ENCODE measurements at regions not wholly inside any gene's neighbourhood (a gene's known extent, or its start where the extent isn't known, plus 50 kb on each side); places are given as distances from the start of the nearest gene placed in this dataset.
A peak's percentile ranks its signal among the peaks of the same experiment; 100 is the strongest.

DNA sequence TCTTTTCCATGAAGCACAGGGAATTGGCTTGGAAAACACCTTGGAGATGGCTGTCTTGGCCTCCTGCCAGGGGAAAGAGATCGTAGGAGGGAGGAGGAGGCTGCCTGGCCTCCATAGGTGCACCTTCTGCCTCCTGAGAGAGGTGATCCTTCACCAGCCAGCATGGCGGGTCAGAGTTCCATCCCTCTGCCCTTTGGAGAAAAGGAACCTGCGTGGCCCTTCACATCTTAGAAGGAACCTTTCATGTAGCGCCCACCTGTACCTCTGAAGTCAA, 58.2 kb upstream of the DRD2 start:
- no peak overlapping the region for H3K4me3 ChIP-seq
- H3K4me1 ChIP-seq (ENCODE audit: insufficient read depth): no peaks in the 10 kb centered on the region
- intact Hi-C loops (cut with DNase I): loop anchor here in 3 of 4 donors (5.0 to 10.0 kb wide), 2 partner anchors 226 to 229 kb away; no protein-coding TSS in a partner anchor
- H3K27me3 ChIP-seq: no peaks in the 10 kb centered on the region
- TF ChIP-seq POLR2A (IDR thresholded peaks at IDR 0.05): no peak
- TF ChIP-seq, protein P1, sequence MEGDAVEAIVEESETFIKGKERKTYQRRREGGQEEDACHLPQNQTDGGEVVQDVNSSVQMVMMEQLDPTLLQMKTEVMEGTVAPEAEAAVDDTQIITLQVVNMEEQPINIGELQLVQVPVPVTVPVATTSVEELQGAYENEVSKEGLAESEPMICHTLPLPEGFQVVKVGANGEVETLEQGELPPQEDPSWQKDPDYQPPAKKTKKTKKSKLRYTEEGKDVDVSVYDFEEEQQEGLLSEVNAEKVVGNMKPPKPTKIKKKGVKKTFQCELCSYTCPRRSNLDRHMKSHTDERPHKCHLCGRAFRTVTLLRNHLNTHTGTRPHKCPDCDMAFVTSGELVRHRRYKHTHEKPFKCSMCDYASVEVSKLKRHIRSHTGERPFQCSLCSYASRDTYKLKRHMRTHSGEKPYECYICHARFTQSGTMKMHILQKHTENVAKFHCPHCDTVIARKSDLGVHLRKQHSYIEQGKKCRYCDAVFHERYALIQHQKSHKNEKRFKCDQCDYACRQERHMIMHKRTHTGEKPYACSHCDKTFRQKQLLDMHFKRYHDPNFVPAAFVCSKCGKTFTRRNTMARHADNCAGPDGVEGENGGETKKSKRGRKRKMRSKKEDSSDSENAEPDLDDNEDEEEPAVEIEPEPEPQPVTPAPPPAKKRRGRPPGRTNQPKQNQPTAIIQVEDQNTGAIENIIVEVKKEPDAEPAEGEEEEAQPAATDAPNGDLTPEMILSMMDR (IDR thresholded peaks at IDR 0.05): no peak
- no peak for TF ChIP-seq EP300 (IDR thresholded peaks at IDR 0.05)
- no peaks in the 10 kb centered on the region for H3K36me3 ChIP-seq
- 65 to 70% (median 69%) methylated on average over 4 of the region's 4 CpGs for WGBS, 3 donors
- H3K9me3 ChIP-seq: no peaks in the 10 kb centered on the region
- DNase-seq: no peak
- H3K27ac ChIP-seq: no peak overlapping the region

DNA sequence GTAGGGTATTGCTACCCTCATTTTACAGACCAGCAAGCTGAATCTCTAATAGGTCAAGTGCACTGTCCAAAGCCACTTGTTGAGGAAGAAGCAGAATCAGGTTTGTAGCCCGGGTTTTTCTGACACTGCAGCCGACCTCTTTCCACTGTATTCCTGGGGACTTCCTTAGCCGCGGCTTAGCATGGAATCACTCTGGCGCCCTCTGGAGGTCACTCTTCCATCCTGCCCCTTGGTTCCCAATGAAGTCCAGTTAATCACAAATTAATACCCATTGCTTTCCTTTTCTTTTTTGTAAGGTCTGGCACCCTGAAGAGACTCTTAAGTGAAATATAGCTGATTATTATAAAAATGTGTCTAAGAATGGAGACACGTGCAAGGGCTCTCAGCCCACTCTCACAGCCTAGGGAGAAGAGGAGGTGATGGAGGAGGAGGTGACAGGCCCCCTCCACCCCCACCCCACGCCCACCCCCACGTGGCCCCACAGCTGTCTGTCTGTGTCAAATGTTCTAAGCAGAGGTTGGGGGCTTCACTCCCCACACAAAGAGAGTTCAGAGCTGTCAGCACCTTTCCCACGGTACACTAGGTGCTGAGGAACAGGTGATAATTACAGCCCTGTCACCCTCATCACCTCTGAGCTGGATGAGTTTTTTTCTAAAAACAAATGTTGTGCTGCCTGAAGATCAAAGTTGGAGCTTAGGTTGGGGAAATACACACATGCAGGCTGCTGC, 57.7 kb upstream of the DRD2 start:
- peak; percentile 50 to 77 (median 74) for DNase-seq
- no peaks in the 10 kb centered on the region for H3K36me3 ChIP-seq
- TF ChIP-seq POLR2A (IDR thresholded peaks at IDR 0.05) (no peak), EP300 (IDR thresholded peaks at IDR 0.05) (no peak)
- TF ChIP-seq, protein P1 (IDR thresholded peaks at IDR 0.05): peak in 1 of 3 donors; percentile 40
- H3K9me3 ChIP-seq: no peaks in the 10 kb centered on the region
- no peaks in the 10 kb centered on the region for H3K4me1 ChIP-seq (ENCODE audit: insufficient read depth)
- H3K27ac ChIP-seq: no peak overlapping the region
- H3K27me3 ChIP-seq: no peaks in the 10 kb centered on the region
- intact Hi-C loops (cut with DNase I): loop anchor here in 3 of 4 donors (5.0 to 10.0 kb wide), 2 partner anchors 226 to 228 kb away; no protein-coding TSS in a partner anchor
- 11 to 12% (median 12%) methylated on average over 9 of the region's 9 CpGs for WGBS, 3 donors
- no peak overlapping the region for H3K4me3 ChIP-seq

DNA sequence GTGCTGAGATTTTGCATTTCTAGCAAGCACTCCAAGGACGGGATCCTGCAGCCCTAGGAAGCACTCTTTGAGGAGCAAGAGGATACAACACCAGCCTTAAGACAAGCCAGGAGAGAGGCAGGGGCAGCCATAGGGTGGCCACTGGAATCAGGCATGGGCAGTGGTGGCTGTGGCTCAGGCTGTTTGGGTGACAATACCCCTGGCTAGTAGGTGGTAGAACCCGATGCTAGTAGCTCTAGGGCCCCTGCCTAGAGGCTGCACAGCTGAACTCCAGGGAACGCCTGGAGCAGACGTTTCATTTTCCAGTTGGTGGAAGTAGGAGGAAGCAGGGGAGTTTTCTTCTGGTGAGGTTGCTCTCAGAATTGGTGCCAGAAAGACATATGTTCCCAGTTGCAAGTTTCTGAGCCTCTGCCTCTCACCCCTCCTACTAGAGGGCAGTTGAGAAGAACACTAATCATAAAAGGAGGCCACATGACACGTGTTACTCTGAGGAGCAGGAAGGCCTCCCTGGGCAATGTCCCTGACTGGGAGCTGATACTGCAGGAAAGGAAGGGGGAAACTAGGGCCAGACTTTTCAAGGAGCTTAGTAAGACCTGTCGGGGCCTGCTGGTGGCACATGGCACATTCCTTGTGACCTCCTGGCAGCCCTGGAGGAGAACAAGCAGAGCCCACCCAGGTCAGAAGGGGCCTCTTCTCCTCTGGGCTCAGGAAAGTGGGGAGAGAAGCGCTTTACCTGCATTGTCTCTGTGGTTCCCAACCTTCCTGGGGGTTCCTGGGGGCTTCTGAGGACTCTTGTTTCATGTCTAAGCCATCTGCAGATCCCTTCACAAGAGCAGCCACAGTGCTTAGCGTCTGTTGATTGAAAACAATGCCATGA, 56.6 kb upstream of the DRD2 start:
- TF ChIP-seq EP300 (IDR thresholded peaks at IDR 0.05) (no peak), POLR2A (IDR thresholded peaks at IDR 0.05) (no peak)
- TF ChIP-seq, protein P1 (IDR thresholded peaks at IDR 0.05): no peak
- 36 to 40% (median 40%) methylated on average over 8 of the region's 8 CpGs for WGBS, 3 donors
- DNase-seq: no peak
- H3K9me3 ChIP-seq: no peaks in the 10 kb centered on the region
- H3K27me3 ChIP-seq: no peaks in the 10 kb centered on the region
- H3K4me1 ChIP-seq (ENCODE audit: insufficient read depth): no peaks in the 10 kb centered on the region
- no peak overlapping the region for H3K27ac ChIP-seq
- no peak overlapping the region for H3K4me3 ChIP-seq
- intact Hi-C loops (cut with DNase I): loop anchor here in 3 of 4 donors (5.0 to 10.0 kb wide), 2 partner anchors 225 to 227 kb away; no protein-coding TSS in a partner anchor
- H3K36me3 ChIP-seq: no peaks in the 10 kb centered on the region

DNA sequence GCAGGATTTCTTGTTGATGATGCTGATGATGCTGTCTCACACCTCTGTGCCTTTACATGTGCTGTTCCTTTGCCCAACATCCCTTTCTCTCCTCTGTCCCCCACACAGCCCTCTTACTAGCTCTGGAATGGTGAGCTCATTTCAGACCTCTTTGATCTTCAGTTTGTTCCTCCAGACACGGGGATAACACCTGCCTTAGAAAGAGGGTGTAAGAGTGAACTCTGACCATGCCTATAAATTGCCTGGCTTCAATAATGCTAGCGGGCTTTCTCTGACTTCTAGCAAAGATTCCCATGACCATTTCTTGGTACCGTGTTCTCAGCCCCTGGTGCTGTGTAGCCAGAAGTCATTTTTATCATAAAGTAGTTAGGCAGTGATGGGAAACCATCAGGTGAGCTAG, 55.9 kb upstream of the DRD2 start:
- intact Hi-C loops (cut with DNase I): loop anchor here in 3 of 4 donors (5.0 to 10.0 kb wide), 2 partner anchors 224 to 226 kb away; no protein-coding TSS in a partner anchor
- WGBS, 3 donors: 49 to 62% (median 51%) methylated on average over 3 of the region's 3 CpGs
- no peaks in the 10 kb centered on the region for H3K27me3 ChIP-seq
- TF ChIP-seq POLR2A (IDR thresholded peaks at IDR 0.05): no peak
- no peak for TF ChIP-seq EP300 (IDR thresholded peaks at IDR 0.05)
- TF ChIP-seq, protein P1 (IDR thresholded peaks at IDR 0.05): no peak
- H3K4me3 ChIP-seq: no peak overlapping the region
- no peaks in the 10 kb centered on the region for H3K4me1 ChIP-seq (ENCODE audit: insufficient read depth)
- H3K36me3 ChIP-seq: no peaks in the 10 kb centered on the region
- no peak for DNase-seq
- no peak overlapping the region for H3K27ac ChIP-seq
- no peaks in the 10 kb centered on the region for H3K9me3 ChIP-seq
